Vagina (tissue), 2 donors: ENCODE measurements at regions not wholly inside any gene's neighbourhood (a gene's known extent, or its start where the extent isn't known, plus 50 kb on each side); places are given as distances from the start of the nearest gene placed in this dataset.

ENCODE experiments used
- CTCF ChIP-seq, 3 experiments: fragments of 450-650 bp in 2 of 3; fragments of 200-600 bp in 1 of 3; sonication (generic) in 1 of 3; IDR thresholded peaks; one replicate each; pipeline ENCODE4 v1.5.1; 2017 to 2019; ENCODE audit warnings: antibody characterized with exemption in 3 of 3, mild to moderate bottlenecking in 2 of 3, moderate library complexity in 2 of 3
- POLR2A ChIP-seq, 2 donors: fragments of 450-650 bp; IDR thresholded peaks; one replicate each; pipeline ENCODE4 v1.6.1; 2017; ENCODE audit warnings: antibody characterized with exemption in 2 of 2, mild to moderate bottlenecking in 2 of 2, moderate library complexity in 2 of 2
- POLR2AphosphoS5 ChIP-seq, 2 donors: sonication (generic); formaldehyde crosslinking; IDR thresholded peaks; one replicate each; pipeline ENCODE4 v1.9.0; 2017; ENCODE audit warnings: antibody characterized with exemption in 2 of 2, mild to moderate bottlenecking in 2 of 2, low read depth in 1 of 2; ENCODE audit not compliant: insufficient read depth in 1 of 2

GRCh38 chr10:126736727-126737126, 66.2 kb upstream of the C10orf90 start:
- no peak for TF ChIP-seq POLR2A (IDR thresholded peaks at IDR 0.05)
- TF ChIP-seq CTCF (IDR thresholded peaks at IDR 0.05): no peak
- no peak for TF ChIP-seq POLR2AphosphoS5 (IDR thresholded peaks at IDR 0.05; ENCODE audit: insufficient read depth in 1 of 2, low read depth in 1 of 2)
